ENCODE measurements at regions not wholly inside any gene's neighbourhood (a gene's known extent, or its start where the extent isn't known, plus 50 kb on each side); places are given as distances from the start of the nearest gene placed in this dataset.
"Not testable (repeated sequence)": the region's sequence is repeated elsewhere in the genome, so short reads cannot be mapped to it uniquely, and the experiment has no call there.

DNA sequence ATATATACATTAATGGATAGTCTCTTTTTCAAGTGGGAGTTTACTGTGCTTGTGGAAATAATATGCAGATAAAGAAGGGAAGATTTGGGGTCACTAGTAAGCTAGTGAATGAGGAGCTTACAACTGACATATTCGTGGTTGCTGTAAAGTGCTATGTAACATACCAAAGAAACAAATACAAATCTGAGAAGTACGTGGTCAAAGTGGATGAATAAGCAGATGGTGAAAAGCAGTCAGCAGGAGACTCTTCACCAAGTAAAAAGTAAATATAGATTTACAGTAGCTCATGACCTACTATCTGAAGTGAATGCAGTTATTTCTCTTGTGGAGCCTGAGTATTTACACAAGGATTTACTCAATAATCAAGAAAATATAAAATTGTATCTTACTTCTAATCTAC is 136.6 kb upstream of the ELAC2 start:
- TF ChIP-seq CTCF (IDR thresholded peaks at IDR 0.05): no peak
- no peak for TF ChIP-seq POLR2A (IDR thresholded peaks at IDR 0.05)
- no peak for TF ChIP-seq EP300 (IDR thresholded peaks at IDR 0.05)
- no peaks in the 10 kb centered on the region for H3K9me3 ChIP-seq
- no peaks in the 10 kb centered on the region for H3K4me1 ChIP-seq (ENCODE audit: insufficient read depth)
- H3K4me3 ChIP-seq: no peak overlapping the region
- WGBS, 3 donors: 56 to 69% (median 56%) methylated on average over 2 of the region's 2 CpGs
- H3K36me3 ChIP-seq: no peaks in the 10 kb centered on the region
- intact Hi-C loops (cut with DNase I): no loop called here
- no peaks in the 10 kb centered on the region for H3K27me3 ChIP-seq
- no peak for DNase-seq
- H3K27ac ChIP-seq: no peak overlapping the region

DNA sequence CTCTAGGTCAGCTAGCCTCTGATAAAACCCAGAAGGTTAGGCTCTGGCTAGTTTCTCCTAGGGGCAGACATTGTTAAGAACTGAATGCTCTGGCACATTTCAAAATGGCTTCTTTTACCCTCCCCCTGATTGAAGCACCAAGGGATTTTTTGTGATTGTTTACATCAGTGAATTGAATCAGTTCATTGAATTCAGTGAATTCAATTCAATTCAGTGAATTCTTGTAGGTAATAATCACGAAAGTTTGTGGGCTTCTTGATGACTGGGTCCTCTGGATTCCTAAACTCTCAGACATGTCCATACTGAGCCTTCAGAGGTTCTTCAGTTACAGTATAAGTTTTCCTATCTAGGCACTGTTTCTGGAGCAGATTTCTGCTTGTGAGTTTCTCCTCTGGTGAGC is 135.2 kb upstream of the ELAC2 start:
- no peak overlapping the region for H3K27ac ChIP-seq
- DNase-seq: no peak
- no peaks in the 10 kb centered on the region for H3K9me3 ChIP-seq
- no peaks in the 10 kb centered on the region for H3K4me1 ChIP-seq (ENCODE audit: insufficient read depth)
- H3K27me3 ChIP-seq: no peaks in the 10 kb centered on the region
- 56 to 67% (median 60%) methylated on average over 1 of the region's 1 CpG for WGBS, 3 donors
- TF ChIP-seq POLR2A (IDR thresholded peaks at IDR 0.05) (no peak), CTCF (IDR thresholded peaks at IDR 0.05) (no peak), EP300 (IDR thresholded peaks at IDR 0.05) (no peak)
- no peaks in the 10 kb centered on the region for H3K36me3 ChIP-seq
- intact Hi-C loops (cut with DNase I): no loop called here
- H3K4me3 ChIP-seq: no peak overlapping the region

- intact Hi-C loops (cut with DNase I): no loop called here
- Histone ChIP-seq H3K27ac (no peak overlapping the region), H3K36me3 (no peaks in the 10 kb centered on the region), H3K4me3 (no peak overlapping the region), H3K27me3 (no peaks in the 10 kb centered on the region), H3K4me1 (ENCODE audit: insufficient read depth) (no peaks in the 10 kb centered on the region), H3K9me3 (no peaks in the 10 kb centered on the region)
- DNase-seq: no peak
- WGBS, 3 donors: 63 to 81% (median 67%) methylated on average over 3 of the region's 3 CpGs
- TF ChIP-seq POLR2A (IDR thresholded peaks at IDR 0.05) (no peak), EP300 (IDR thresholded peaks at IDR 0.05) (no peak), CTCF (IDR thresholded peaks at IDR 0.05) (no peak)
Observed at GRCh38 chr17:13152501-13152900, 134.7 kb upstream of the ELAC2 start.

GRCh38 chr17:13150738-13151137 is 132.9 kb upstream of the ELAC2 start:
- H3K4me3 ChIP-seq; H3K9me3 ChIP-seq; DNase-seq; H3K36me3 ChIP-seq; H3K4me1 ChIP-seq (ENCODE audit: insufficient read depth); intact Hi-C loops (cut with DNase I); H3K27ac ChIP-seq; H3K27me3 ChIP-seq: not testable (repeated sequence)
- 89 to 95% (median 94%) methylated on average over 6 of the region's 6 CpGs for WGBS, 3 donors

GRCh38 chr17:13143001-13143400 is 125.2 kb upstream of the ELAC2 start:
- Histone ChIP-seq H3K4me3 (no peak overlapping the region), H3K36me3 (no peaks in the 10 kb centered on the region), H3K4me1 (ENCODE audit: insufficient read depth) (no peaks in the 10 kb centered on the region), H3K27me3 (no peaks in the 10 kb centered on the region), H3K9me3 (no peaks in the 10 kb centered on the region), H3K27ac (no peak overlapping the region)
- WGBS, 3 donors: 78 to 90% (median 84%) methylated on average over 1 of the region's 1 CpG
- intact Hi-C loops (cut with DNase I): no loop called here
- no peak for DNase-seq
- TF ChIP-seq EP300 (IDR thresholded peaks at IDR 0.05) (no peak), POLR2A (IDR thresholded peaks at IDR 0.05) (no peak), CTCF (IDR thresholded peaks at IDR 0.05) (no peak)
